ENCODE measurements at regions not wholly inside any gene's neighbourhood (a gene's known extent, or its start where the extent isn't known, plus 50 kb on each side); places are given as distances from the start of the nearest gene placed in this dataset.

- no peak for TF ChIP-seq EZH2phosphoT487 (IDR thresholded peaks at IDR 0.05; ENCODE audit: borderline replicate concordance, low read depth, low read length)
- no peak for TF ChIP-seq CTCF (conservative IDR thresholded peaks at IDR 0.05; ENCODE audit: low read length)
Measured at GRCh38 chr15:96958721-96959120, 628.2 kb downstream of the NR2F2 start.
